Hindlimb muscle (tissue), 1 donor: ENCODE measurements at regions not wholly inside any gene's neighbourhood (a gene's known extent, or its start where the extent isn't known, plus 50 kb on each side); places are given as distances from the start of the nearest gene placed in this dataset.

Experiments used
- DNase-seq: peaks from one replicate; pipeline ENCODE4 v3.0.0-alpha.2; 2013

DNA sequence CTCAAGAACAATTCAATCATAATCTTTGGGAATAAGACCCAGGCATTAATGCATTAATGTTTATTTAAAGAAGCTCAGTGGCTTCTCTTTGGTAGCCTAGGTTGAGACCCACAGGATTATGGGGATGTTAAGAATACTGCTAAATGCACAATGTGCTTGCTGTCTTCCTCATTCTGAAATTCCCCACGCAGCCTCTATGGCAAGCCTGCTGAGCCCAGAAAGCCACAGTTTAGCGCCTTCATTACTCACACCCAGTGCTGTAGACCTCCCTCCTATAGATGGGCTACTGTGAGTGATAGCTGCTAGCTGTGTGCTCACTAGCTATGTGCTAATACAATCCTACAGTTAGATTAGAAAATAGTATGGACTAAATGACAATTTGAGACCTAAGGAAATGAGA, 90.6 kb downstream of the TNFSF13B start:
- DNase-seq, result no peak

DNA sequence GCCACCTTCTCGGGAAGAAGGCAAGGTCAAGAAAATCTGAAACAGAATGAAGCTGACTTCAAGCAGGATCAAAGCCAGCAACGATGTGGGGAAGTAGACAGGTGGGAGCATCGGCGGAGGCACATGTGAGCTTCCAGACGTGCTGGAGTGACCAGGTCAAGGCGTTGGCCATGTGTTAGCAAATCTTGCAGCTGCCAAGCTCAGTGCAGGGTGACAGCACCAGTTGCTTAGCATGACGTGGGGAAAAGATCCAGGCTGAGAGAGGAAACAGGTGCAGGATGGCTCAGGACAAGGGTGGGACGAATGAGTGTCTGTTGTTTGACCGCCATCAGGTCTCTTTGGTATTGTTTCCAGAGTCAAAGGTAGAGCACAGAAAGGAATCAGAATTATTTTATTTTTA, 92.3 kb downstream of the TNFSF13B start:
- peak; percentile 14 for DNase-seq

- DNase-seq, result no peak
Observed at GRCh38 chr13:108363666-108364065, 94.1 kb downstream of the TNFSF13B start.

DNA sequence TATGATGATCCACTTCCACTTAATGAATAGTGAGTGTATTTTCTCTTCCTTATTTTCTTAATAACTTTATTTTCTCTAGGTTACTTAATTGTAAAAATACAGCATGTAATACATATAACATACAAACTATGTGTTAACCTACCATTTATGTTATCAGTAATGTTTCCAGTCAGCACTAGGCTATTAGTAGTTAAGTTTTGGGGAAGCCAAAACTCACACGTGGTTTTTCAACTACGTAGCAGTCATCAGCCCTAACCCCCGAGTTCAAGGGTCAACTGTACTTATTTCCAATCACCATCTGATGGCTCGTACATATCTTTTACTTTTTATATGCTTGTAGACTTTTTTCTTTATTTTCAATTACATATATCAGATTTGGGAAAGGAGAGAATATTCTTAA, 95.7 kb downstream of the TNFSF13B start:
- DNase-seq, result no peak

DNA sequence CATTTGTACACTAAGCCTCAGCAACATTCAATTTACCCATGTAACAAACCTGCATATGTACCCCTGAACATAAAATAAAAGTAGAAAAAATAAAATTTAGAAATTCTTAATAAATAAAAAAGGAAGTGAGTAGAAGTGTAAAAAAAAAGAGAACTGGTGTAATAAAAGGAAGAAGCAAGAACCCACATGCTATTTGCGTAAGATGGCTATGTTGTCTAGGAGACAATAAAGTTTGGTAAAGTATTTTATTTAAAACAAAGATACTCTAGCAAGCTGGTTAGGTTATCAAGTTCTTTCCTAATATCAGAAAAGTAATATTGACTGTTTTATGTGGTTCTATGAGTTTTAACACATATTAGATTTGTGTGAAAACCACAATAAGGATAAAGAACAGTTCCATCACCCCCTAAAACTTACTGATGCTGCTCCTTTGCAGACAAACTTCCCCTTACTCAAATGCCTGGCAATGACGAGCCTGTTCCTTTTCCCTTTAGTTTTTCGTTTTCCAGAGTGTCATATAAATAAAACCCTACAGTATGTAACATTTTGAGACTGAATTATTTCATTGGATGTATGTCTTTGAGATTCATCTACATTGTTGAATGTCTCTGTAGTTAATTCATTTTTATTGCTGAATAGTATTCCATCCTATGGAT, 98.9 kb downstream of the TNFSF13B start:
- no peak for DNase-seq

DNA sequence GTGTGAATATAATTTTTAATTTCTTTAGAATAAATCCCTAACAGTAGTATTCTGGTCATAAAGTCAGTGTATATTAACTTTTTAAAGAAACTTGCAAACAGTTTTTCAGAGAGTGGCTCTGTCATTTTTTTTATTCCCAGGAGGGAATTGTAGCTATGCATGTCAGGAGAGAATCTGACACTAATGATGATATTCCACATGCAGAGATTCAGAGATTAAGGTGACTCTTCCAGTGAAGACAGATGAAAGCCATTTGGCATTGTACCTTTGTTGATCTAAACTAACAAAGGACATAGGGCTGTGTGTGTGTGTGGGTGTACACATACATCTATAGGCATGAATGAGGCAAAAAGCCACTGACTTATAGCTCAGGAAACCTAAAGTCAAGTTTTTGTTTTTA, 99.9 kb downstream of the TNFSF13B start:
- DNase-seq, result no peak

DNA sequence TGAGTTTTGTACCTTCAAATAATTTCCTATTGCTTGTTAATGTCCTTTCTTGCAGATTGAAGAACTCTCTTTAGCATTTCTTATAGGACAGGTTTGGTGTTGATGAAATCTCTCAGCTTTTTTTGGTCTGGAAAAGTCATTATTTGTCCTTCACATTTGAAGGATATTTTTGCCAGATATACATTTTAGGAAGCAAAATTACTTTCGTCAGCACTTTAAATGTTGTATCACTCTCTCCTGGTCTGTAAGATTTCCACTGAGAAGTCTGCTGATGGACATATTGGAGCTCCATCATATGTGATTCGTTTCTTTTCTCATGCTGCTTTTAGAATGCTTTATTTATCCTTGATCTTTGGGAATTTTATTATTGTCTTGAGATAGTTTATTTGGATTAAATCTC, 105.5 kb downstream of the TNFSF13B start:
- no peak for DNase-seq

DNA sequence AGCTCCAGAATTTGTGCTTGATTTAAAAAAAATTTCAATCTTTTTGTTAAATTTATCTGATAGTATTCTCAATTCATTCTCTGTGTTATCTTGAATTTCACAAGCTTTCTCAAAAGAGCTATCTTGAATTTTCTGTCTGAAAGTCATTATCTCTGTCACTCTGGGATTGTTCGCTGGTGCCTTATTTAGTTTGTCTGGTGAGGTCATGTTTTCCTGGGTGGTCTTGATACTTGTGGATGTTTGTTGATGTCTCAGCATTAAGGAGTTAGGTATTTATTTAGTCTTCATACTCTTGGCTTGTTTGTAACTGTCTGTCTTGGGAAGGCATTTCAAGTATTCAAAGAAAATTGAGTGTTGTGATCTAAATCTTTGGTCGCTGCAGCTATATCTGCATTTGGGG, 106.3 kb downstream of the TNFSF13B start:
- DNase-seq, result no peak

DNA sequence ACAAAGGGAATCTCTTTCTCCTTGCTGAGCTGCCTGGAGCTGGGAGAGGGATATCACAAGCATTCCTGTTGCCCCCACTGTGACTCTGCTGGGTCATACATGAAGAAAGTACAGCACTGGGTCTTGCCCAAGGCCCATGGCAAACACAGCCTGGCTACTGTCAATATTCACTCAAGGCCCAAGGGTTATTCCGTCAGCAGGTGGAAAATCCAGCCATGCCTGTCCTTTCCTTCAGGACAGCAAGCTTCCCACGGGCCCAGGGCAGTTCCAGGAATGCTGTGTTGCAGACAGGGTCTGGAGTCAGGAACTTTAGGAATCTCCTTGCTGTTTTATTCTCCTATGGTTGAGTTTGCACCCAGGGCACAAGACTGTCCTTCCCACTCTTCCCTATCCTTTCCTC, 106.8 kb downstream of the TNFSF13B start:
- DNase-seq, result no peak

DNA sequence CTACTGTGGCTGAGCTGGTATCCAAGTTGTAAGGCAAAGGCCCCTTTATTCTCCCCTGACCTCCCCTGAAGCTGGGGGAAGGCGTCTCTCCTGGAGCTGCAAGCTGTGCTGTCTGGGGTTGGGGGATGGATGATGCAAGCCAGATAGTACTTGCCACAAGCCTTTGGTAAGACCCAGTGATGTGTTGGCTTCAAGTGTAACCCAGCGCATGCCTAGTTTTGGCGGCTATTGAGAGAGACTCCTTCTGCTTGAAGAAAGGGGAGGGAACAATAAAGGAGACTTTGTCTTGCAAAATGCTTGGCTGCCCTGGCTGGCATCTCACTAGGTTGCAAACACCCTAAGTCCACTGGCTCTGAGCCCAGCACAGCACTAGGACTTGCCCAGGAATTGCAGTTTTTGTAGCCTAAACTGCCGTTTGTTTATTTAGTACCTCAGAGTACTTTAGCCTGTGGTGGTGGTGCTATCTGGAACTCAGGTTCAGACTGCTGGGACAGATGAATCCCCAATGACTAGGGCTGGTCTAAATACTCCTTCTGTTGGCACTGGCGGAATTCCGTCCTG, 108.2 kb downstream of the TNFSF13B start:
- no peak for DNase-seq

DNA sequence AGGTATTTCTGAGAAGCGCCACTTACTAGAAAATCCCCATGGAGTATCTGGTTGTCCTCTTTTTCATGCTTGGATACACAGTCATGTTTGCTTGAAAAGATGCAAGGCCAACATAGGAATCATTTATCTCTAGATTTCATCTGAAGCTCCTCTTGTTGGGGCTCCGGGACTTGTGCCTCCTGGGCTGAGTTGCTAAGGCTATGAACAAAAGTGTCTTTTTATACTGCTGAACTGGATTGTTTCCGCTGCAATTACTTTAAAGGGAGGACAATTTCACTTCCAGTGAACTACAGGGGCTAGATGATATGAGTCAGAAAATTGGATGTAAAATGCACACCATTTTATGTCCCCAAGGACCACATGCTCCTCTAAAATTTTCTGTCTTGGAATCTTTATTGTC, 114.1 kb downstream of the TNFSF13B start:
- DNase-seq, result no peak

DNA sequence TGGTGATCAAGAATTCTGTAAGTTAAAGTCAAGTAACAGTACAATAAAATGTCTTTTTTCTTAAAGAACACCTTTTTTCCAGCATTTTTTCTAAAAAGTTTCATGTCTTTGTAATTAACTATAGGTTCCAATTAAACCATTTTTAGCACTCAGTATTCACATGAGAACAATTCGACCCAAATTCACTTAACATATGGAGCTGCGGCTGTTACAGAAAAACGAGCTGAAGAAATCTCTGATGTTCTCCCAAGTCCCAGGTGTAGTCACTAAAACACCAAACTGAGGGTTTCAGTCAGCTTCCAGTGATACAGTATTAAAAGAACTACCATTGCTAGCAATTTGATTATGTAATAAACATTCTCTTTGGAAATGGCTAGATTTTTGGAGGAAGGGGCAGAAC, 117.6 kb downstream of the TNFSF13B start:
- DNase-seq, result no peak

DNA sequence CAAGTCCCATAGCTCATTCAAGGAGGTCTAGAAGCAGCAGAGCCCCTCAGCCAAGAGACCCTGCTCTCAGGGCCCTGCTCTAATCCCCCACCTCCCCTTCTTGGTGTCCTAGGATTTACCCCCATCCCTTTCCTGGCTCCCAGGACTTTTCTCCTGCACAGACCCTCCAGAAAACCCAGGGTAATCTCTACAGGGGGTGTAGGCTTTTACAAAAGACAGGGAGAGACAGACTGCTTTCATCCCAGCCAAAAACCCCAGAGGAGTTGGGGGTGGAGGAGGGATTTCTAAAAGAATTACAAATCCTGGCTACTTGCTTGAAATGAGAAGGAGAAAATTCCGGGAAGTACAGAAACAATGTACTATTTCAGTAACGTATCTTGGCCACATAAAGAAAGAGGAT, 133.3 kb downstream of the TNFSF13B start:
- no peak for DNase-seq

DNA sequence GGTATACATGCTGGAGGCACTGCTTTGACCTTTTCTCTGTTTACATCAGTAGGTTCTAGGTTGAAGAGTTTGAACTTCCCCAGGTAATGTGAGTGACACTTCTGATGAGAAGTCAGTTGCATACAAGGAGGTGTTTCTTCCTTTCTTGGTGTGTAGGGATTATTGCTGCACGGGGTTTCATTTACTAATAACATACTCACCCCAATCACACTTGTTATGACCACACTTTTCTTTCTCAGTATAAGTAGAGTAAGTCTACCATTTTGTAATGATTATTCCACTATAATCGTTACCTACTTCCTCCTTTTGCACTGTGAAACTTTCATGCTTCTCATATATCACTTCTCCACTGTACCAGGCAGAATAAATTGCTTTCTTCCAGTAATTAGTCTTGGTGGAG, 138.0 kb downstream of the TNFSF13B start:
- no peak for DNase-seq

- DNase-seq, result no peak
Observed at GRCh38 chr13:108408672-108409071, 139.2 kb downstream of the TNFSF13B start.

DNA sequence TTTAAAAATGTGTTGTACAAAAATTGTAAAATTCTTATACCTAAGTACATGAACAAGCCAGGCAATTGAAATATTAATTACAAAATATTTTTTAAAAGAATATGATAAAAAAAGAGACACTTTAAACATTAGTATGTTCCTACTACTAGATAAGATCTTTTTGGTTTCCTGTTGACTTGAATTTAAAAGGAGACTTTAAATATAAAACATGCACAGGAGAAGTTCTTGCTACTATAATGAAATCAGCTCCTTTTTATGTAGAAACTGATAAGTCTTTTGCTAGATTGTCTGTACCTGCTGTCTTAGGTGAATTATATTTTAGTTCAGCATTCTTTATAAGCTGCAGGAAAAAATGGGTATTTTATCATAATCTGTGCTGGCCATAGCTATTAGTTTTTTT, 140.2 kb downstream of the TNFSF13B start:
- DNase-seq, result no peak

DNA sequence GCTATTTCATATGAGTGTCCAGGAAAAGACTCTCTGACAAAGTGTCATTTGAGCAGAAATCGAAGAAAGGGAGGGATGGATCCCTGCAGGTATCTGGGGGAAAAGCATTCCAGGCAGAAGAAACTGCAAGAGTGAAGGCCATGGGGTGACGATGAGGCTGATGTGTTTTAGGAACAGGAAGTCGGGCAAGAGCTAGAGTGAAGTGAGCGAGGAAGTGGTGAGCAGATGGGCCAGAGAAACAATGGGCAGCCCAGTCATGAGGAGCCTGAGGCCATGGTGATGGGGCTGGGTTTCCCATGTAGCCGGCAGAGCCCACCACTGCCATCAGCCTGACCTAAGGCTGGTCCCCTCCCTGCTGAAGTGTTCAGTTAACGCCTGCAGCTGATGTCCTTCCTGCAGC, 150.2 kb downstream of the TNFSF13B start:
- no peak for DNase-seq

DNA sequence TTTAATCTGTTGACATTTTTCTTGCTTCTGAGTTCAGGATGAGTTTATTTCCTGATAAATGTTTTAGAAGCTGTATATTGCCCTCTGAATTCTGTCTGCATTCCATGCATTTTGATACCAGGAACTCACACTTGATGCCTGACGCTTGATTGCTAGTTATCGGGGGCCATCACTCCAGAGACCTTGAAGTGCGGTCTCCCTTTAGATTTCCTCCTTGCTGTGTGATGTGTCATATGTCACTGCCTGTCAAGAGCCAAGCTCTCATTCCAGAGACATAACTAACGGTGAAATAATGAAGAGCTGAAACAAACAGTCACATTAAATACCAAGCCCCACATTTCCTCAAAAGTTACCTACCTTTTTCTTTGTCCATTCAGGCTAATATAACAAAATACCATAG, 155.5 kb downstream of the TNFSF13B start:
- DNase-seq, result no peak

DNA sequence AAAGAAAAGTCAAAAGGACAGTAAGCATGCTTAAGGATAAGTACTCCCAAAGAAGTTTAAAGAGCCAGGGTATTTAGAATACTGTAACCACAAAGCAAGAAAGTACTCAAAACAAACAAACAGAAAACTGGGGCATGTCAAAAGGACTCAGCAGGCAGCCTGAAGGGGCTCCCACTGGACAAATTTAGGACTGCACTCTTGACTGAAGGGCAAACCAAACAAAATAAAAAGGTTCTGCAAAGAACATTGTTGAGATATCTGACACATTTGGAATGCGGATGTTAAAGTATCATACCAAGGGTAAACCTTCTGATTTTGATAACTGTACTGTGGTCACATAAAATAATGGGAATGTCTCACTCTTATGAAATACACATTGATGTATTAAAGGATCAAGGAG, 157.4 kb downstream of the TNFSF13B start:
- no peak for DNase-seq

GRCh38 chr13:108427355-108427754, 157.8 kb downstream of the TNFSF13B start:
- DNase-seq, result no peak

DNA sequence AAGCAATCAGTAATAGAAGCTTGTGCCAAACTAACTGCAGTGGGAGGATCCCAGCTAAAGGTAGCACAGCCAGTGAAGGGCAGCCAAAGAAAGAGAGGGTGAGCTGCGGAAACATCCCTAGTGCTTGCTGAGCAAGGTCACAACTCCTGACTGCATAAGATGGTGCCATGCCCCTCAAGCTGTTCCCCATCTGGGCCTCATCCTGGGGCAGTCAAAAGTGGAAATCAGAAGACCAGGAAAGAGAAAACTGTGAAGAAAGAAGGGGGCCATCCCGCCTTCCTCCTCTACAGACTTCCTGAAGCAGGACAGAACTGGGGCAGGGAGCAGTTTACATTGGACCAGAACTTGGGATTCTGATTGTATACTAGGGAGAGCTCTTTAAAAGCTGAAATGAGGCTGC, 159.2 kb downstream of the TNFSF13B start:
- no peak for DNase-seq

DNA sequence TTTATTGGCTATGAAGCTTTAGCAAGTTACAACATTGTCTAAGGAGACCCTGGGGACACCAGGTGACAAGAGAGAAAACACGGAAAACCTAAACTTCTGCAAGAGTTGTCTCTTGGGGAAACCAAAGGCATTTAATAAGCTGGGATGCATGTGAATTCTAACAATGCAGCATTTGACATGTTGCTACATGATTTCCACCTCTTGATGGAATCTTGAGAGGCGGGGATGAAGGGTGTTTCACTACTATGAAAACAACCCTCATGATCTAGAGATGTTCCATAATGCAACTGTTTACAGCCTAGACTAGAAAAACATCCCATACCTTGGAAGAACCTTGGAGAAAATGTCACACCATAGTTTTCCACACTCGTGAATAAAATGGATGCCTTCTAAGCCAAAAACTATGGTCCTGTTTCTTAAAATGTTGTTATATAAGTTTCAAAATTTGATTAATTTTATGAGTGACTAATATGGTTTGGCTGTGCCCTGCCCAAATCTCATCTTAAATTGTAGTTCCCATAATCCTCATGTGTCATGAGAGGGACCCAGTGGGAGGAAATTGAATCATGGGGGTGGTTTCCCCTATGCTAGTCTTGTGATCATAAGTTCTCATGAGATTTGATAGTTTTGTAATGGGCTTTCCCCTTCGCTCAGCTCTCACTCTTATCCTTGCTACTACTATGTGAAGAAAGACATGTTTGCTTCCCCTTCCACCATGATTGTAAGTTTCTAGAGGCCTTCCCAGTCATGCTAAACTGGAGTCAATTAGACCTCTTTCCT, 164.6 kb downstream of the TNFSF13B start:
- DNase-seq, result no peak

DNA sequence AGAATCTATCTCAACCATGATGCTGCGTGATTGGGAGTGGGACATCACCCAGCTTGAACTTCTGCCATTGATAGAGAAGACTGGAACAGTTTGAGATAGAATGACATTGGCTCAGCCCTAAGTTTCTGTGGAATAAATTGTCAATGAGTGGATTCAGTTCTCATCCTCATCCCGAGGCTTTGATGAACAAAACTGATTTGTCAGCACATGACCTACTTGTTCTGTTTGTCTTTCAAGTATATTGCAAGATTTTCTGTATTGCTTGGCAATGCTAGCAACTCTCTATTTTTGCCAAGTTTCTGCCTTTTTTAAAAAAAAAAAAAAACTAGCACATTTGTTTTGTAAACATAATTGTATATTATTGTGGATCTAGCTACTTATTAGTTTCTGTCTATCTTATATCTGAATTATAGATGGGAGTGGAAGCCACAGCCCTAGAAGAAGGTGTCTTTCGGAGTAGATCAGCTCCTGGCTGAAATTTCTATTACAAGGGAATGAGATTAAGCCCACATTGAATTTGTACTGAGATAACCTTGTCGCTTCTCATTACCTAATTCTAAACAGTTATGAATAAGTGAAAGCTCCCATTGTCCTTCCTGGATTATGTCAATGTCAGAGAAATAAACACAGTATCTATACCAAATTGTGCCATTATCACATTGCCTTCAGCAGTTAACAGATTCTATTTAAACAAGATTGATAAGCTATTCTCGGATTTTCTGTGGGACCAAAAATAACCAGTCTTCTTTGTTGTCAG, 166.1 kb downstream of the TNFSF13B start:
- no peak for DNase-seq

DNA sequence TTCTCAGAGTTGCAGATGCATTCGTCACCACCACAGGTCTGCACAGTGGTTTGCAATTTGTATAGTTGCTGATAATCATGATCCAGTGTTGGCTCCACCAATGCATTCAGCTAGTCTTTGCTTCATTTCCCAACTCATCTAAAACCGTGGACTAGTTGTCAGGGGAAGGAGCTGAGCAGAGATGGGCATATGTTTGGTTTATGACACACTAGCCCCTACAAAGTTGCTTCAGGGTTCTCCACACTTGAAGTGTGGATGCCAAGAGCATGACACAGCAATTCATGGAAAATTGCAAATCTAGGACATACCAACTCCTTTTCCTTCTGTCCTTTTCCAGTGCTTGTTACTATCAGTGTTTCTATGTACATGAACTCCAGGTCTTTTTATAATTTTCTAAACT, 168.0 kb downstream of the TNFSF13B start:
- DNase-seq, result no peak
